Stimulated activated CD4-positive, alpha-beta T cell treated with anti-CD3 and anti-CD28 coated beads, Interleukin-4, amount 100 ng/mL, for 24 hours (primary cell): ENCODE measurements at regions not wholly inside any gene's neighbourhood (a gene's known extent, or its start where the extent isn't known, plus 50 kb on each side); places are given as distances from the start of the nearest gene placed in this dataset.

Experiments
- DNase-seq: peaks from one replicate; pipeline ENCODE4 v3.0.0-alpha.2; 2020

DNA sequence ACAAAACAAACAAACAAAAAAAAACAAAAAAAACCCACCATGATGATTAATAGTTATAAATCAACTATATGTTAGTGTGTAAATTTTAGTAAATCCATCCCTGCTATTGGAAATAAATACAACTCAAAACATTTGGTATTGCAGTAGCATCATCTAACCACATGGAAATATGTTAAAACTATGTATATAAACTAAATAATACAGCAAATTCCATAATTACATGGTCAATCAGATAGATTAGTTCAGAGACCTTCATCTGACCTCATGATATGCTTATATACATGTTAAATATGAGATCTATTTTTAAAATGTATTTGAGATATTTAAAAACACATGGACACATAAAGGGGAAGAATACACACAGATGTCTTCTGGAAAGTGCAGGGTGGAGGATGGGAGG, 384.2 kb downstream of the TMX3 start:
- DNase-seq: no peak

DNA sequence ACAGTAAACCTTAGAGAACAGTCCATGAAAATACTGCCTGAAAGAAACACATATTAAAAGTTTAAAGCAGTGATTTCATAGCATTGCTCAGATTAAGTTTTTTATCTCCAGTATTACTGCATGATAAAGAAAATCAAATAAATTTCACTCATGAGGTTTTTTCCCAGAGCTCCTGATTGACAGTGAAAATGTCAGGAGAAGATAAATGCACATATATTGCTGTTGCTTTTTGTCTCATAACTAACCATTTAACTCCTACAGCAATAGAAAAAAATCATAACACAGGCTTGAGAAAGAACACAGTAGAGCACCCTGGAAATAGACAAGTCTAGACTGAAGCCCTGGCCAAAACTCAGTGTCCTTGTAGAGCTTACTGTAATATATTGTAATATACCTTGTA, 391.0 kb downstream of the TMX3 start:
- DNase-seq: no peak

DNA sequence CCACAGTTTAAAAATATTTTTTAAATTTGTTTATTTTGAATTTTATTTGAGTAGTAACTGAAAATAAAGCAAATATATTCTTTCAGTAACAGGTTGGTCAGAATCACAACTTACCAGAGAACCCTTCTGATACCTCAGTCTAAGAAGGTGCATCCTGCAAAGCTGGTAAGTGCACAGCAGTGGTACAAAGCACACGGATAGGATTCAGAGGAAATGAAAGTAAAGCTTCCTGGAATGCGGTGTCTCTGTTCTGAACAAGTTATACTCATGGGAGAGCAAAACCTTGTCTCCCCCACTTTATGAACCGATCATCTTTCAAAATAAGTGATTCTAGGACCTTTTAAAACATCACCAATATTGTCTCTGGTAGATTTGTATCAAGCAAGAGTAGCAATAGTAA, 398.3 kb downstream of the TMX3 start:
- DNase-seq: no peak

DNA sequence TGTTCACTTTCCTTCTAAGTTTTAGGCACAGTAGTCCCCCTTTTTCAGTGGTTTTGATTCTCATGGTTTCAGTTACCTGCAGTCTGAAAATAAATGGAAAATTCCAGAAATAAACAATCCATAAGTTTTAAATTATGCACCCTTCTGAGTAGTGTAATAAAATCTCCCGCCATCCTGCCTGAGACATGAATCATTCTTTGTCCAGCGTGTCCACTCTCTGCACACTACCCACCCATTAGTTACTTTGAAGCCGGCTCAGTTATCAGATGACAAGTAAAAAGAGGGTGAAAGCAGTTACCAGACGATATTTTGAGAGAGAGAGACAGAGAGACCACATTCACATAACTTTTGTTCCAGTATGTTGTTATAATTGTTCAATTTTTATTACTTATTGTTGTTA, 400.5 kb downstream of the TMX3 start:
- no peak for DNase-seq

DNA sequence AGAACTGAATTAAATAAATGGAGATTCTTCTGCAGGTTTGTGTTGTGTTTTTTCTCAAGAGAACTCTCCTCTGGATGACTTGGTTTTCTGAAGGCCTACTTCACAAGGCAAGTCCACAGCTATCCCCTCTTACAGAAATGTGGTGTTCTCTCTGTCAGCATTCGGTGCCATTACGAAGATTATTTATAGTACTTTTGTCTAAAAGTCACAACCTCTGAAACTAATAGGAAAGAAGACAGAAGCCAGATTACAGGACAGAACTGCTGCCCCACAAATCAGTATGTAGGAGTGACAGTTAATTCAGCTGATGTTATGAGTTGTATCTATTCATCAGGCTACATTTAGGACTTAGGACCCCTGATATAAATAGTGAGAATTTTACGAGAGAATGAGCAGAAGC, 413.5 kb downstream of the TMX3 start:
- no peak for DNase-seq

DNA sequence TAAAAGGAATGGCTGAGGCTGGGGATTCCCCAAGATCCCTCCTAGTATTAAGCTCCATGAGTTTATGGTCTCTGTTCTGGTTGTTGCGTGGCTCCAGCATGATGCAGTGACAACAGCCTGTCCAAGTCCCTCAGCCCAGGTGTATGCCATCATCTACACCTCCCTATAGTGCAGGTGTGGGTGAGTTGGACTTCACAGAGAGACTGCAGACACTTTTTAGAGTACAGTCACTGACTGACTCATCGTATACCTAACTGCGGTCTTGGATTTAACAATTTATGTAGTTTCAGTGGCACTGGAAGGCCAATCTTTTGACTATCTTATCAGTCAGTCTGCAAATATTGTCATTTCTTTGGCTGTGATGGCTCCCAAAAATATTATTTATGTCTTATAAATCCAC, 415.0 kb downstream of the TMX3 start:
- no peak for DNase-seq

DNA sequence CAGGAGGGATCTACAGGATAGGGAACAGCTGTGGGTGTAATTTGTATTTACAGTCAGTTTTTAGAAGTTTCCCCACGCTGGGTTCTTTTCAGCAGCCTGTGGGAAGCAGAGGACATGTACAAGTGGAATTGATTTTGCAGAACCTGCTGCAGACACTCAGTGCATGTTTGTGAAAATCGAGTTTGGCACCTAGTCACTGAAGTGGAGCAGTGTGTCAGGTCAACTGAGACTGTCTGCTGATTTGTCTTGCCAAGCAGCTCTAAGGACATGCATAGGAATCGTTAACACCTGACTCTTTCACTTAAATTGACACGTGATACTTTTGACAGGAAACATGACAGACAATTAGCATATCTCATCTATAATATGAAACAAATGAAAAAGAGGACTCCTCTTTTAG, 416.6 kb downstream of the TMX3 start:
- no peak for DNase-seq

DNA sequence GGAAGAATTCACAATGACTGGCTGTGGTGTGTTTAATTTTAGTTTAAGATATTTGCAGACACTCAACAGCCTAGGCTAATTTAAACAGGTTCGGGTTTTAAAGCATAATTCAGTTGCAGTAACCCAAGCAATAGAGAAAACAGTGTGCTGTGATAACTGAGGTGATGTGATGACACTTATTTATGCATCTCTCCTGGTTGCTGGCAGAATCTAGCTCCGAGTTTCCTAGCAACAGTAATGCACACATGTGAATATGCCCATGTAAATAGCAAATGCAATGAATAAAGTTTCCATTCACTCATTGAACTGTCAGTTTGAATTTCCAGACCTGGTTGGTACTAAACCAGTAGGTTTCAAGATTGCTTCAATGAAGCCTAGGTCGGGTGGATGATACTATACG, 426.5 kb downstream of the TMX3 start:
- no peak for DNase-seq

DNA sequence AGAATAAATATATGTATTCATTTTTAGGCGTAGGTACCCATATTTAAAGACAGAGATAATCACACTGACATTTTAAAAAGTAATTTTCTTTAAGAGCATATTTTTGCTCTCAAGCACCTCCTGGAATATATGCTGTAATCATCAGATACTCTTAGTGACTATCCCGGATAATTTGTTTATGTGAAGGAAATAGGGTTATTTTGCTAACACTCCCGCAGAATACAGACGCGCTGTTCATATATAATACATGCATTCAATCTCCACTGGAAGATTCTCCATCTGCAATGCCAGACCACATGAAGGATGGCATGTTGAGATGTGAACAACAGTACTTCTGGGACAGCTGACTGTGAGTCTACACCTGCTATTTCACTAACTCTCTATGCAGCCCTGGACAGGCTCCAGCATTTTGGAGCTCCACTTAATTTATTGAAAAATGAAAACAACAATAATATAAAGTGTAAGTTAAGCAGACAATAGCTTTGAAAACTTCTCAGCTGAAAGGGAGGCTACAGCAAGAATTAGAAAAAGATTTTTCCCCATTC, 430.6 kb downstream of the TMX3 start:
- DNase-seq: no peak

DNA sequence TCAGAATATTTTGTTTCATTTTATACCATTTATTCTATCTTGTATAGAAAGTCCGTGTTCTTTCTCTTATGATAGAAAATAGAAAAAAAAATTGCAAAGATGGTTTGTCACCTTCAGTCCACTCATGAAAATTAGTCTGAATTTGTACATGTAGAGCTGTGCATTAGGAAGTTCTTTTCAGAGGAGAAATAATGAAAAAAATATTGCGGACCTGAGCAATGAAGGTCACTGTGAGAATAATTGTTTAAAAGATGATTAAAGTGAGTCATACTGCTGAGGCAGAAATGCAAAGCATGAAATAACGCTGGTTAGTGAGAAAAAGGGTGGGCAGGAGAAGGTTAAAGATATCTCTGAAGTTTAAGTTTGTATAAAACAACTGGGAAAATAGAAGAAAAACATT, 431.1 kb downstream of the TMX3 start:
- no peak for DNase-seq

DNA sequence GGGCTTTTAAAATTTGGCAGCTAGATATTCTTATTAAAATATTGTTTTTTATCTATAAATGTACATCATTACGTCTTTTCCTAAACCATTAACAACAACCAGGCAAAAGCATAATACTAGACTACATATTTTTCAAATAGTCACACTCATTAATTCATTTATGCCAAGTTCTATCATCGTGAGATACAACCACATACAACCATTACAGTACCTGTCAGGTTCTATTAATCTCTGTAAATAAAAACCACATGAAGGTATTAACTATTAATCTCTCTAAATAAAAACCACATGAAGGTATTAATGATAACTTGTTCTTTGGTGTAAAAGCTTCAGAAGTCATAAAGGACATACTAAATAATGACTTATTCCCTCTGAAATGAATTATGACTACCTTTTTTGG, 432.7 kb downstream of the TMX3 start:
- DNase-seq: no peak

DNA sequence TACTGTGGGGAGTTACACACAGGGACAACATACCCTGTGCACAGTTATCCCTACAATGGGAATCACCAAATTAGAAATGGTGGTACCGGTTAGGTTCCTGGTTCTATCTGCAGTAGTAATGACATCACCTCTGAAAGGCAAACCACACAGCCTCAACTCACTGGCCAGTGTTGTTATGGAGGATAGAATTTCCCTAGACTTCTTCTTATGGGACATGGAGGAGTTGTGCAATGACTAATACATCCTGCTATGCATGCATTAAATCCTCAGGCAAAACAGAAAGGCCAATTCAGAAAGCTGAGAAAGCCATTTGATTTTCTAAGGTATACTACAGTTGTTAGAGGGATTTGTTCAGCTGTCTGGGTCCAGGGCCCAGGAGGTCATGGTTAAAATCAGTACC, 439.3 kb downstream of the TMX3 start:
- no peak for DNase-seq

DNA sequence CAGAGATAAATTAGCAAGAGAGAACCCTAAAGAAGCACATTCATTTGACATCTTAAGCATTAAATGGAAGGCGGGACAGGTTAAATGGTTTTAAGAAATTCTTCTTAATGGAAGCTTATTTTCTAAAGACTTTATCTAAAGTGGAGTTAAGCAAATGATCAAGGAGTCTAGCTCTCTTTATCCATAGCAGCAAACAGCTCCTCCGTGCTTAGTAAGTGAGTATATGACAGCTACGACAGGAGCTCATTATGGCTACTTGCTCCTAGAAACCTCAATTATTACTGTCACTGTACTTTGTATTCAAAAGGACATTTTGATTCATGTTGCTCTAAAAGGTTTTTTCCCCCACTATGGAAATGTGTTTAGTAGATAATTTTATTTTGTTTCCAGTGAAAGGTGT, 444.9 kb downstream of the TMX3 start:
- no peak for DNase-seq

DNA sequence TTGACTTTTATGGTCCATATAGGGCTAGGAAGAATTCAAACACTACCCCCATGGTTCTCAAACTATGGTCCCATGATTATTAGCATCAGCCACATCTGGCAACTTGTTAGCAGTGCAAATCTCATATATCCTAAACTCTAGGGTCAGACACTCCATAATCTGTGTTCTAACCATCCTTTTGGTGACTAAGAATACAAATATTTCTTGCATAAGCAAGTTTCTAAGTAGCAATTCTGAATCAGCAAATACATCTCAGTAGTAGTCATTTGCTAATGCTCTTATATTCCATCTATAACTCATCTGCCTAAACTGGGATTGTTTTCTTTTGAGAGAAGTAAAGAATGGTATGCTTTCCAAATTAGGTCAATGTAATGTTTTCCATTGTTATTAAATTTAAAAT, 447.3 kb downstream of the TMX3 start:
- DNase-seq: no peak

DNA sequence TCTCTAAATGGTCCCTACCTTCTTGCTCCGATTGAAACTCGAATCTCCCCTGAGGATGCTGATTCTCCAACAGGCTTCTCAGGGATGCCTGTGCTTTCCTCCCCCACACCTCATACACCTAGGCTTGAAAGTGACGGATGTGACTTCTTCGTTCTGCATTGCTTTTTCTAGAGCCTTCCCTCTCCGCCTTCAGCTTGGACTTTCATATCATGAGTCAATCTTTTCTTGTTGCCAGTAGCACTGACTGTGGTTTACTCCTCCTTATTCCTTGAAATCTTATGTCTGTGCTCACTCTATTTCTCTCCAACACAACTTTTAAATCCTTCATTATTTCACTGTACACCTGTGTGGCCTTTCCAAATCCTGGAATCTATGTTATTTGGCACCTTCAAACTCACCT, 451.4 kb downstream of the TMX3 start:
- no peak for DNase-seq

DNA sequence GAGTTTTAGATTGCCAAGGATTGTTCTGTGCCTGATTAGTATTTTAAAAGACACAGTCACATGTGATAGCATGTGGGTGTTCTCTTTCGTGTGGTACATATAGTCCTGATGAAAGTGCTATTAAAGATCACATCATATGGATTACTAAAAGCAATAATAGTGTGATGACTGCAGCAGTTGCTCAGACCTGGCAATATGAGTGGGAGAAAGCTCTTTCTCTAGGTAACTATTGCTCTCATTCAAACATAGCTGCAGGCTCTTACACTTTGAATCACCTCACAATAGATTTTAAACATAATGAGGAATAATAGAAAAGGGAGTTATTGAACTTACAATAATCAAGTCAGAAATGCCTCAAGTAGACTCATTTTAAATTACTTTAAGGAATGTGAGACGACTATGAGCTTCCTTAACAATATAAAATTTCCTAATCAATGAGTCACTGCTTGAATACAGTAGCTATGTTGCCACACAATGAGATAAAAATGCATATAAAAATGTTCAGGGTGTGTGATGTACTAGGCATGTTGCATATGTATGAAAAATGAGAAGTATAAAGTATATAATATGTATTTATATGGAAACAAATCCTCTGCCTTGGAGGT, 452.1 kb downstream of the TMX3 start:
- DNase-seq: no peak

DNA sequence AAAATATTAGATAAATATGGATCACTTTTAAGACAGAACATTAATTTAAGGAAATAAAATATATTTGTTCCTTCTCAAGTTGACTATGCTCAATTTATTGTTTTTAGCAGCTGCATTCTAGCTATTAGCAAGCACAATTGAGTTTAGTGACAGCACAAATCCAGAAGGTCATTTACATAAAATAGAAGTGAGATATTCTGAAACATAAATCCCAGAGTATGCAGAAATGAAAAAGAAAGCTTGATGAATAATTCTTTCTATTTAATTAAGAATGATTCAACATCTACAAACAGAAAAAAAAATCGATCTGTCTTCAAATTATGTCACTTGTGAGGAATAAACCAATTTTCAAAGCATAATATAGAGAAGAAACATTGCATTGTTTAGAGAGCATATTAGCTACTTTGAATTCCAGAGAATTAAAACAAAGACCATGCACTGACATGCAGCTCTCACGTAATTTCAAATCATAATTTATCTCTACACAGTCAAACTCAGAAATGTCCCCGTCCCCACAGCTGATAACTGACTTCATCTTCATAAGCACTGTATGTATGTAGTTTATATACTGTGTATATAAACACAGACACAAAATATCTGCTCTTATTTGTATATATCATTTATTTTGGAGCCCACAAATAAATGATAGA, 458.4 kb downstream of the TMX3 start:
- DNase-seq: no peak

DNA sequence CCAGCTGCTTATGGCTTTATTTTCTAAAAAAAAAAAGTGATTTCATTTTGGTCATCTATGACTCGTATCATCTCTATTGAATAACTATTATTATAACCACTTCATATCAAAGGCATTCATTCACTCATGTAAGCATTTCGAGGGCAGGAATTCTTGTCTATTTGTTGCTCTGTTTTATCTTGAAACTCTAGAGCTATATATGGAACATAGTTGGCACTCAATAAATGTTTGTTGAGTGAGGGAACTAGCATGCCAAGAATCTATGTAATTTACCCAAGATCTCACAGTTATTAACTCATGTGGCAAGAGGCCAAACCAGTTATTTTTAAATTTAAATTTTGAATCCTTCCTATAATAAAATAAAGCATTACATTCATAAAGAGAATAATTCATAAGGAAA, 470.1 kb downstream of the TMX3 start:
- no peak for DNase-seq

DNA sequence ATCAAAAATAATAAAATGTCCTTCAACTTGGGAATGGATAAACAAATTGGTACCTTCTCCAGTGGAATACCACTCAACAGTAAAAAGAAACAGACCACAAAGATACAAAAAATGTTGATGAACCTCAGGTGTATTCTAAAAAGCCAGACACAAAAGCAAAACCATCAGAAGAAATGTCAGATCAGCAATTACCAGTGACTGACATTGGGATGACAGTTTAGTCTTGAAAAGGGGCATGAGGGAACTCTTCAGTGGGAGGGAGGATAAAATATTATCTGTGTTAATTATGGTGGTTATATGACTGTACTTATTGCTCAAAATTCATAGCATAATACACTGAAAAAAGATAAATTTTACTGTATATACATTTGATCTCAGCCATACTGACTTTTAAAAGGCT, 473.0 kb downstream of the TMX3 start:
- DNase-seq: no peak

DNA sequence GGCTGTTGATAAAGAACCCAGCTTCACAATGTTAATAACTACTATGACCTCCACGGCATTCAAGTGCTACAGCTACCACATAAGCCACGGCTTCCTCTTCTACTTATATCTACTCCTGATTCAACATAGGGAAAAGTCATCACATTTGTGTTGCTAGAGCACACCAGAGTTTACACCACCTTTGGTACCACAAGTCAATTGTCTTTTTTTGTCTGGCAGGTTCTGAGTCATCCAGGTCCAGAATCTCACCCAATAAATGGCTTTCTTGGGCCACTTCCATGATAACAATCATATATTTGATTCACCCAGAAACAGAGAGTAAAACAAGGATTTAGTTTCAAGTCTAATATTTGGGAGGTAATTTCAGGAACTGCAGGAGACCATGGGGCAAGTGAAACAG, 480.2 kb downstream of the TMX3 start:
- DNase-seq: no peak

DNA sequence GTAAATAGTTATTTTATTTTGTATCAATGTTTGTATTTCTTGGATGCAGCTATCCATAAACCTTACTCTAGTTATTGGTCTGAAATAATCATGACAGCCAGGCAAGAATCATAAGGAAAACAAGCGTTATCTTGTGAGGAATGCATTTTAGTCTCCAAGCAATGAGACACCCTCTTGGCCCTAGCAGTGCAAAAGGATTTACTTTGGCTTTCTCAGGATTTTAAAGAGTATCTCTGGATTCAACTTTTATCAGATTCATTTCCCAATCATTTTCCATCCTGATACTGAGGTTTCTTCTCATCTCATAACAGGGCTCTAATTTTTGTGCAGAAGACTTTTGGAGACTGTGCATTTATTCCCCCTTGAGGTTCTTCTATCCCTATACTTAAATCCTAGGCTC, 480.8 kb downstream of the TMX3 start:
- DNase-seq: no peak

DNA sequence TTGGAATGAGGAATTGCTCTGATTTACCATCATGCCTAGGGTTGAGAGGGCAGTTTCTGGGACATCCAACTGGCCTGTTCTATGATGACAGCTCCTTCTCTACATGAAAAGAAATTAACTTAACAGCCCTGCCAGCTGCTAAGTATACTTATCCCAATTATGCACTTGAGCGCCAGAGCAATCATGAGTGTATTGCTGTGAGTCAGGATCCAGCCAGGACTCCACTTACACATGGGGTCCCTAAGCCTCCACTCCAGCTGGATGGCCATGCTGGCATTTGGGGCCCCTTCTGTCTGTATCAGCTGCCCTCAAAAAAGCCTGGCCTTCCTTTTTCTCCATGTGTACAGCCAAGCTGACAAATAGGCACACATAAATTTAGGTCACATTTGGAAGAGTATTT, 481.9 kb downstream of the TMX3 start:
- no peak for DNase-seq

DNA sequence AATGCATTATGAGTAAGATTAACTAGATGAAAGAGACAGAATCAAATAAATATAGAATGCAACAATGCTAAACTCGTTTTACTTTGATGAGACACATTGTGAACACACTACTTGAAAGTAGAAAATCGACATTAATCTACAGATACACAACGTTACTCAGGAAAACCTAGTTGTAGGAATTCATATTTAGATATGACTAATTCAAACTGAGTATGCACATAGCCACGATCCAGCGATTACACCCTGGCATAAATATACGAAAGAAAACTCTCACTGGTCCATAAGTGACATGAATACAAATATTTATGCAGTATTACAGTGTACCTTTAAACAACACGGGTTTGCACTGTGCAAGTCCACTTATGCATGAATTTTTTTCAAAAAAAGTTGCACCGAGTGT, 485.6 kb downstream of the TMX3 start:
- DNase-seq: no peak

DNA sequence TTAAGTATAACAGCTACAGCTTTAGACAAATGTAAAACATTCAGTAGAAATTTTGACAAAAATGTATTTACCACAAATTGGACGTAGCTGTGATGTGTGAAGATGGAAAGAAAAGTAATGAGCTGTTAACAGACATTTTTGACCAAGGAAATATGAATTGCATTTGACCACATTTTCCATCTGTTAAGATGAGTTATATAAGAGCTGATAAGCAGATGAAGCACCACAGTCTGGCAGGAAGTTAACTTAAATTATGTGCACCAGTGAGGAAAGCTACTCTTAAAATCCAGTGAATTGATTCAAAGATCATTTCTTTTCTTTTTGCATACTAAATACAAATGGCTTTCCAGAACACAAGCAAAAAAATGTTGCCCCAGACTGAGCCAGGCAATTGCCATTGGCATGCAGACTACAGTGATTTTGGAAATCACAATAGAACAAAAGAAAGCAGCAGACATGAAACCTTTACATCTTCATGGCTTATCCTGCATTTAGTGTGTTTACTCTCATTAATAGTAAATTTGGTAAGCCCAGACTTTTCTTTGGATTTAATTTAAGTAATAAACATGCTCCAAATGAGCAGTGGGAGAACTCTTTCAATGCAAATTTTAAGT, 493.7 kb downstream of the TMX3 start:
- DNase-seq: no peak

DNA sequence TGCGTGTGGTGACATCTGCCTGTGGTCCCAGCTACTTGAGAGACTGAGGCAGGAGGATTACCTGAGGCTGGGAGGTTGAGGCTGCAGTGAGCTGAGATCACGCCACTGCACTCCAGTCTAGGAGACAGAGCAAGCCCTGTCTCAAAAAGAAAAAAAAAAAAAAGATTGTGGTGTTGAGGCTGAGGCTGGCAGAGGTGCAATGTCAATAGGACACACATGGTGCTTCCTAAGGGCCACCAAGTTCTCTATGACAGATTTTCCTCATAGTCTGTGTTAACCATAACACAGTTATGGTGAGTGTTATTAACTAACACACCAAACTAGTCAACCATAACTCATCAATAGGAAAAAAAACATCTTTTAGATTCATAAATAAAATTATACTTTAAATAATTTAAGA, 494.4 kb downstream of the TMX3 start:
- DNase-seq: no peak
